HG03097 (cell line): ENCODE measurements at regions not wholly inside any gene's neighbourhood (a gene's known extent, or its start where the extent isn't known, plus 50 kb on each side); places are given as distances from the start of the nearest gene placed in this dataset.
"Not testable (repeated sequence)": the region's sequence is repeated elsewhere in the genome, so short reads cannot be mapped to it uniquely, and the experiment has no call there.

Experiments used
- ATAC-seq: cut with Tn5 transposase; IDR thresholded peaks from one replicate; pipeline ENCODE4 v1.9.1; 2021; ENCODE audit not compliant: unreplicated experiment, low FRiP score

DNA sequence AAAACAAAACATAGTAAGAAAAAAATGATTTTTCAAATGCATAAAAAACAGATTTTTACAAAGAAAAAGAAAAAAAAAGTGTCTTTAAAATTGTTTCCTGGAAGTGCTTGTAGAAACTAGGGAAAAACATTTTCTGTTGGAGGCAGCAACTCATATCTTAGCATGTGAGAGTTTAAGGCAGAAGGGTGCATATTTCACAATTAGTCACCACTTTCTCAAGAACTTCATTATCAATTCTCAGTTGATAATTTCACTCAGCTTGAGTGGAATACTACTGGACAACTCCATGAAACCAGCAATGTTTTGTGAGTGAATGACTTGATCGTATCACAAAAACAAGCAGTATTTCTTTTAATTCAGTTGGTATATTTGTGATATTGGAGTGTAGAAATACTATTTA, 508.3 kb upstream of the DAB2 start:
- no peak for ATAC-seq

DNA sequence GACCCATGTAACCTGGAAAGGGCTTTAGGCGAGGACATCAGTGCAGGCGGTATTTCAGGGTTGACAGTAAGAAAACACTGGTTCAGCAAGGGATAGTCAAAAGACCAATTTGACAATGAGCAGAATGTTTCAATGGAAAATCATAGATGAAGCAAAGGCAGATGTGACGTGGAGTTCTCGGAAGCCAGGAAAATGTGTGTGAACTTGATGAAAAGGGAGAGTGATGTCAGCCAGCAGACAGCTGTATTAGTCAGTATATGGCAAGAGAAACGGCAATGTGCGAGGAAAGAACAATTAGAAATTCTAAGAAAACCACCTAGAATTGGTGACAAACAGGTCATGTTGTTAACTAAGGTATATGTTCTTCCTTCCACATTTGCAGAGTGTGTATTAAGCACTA, 503.9 kb upstream of the DAB2 start:
- ATAC-seq: no peak

DNA sequence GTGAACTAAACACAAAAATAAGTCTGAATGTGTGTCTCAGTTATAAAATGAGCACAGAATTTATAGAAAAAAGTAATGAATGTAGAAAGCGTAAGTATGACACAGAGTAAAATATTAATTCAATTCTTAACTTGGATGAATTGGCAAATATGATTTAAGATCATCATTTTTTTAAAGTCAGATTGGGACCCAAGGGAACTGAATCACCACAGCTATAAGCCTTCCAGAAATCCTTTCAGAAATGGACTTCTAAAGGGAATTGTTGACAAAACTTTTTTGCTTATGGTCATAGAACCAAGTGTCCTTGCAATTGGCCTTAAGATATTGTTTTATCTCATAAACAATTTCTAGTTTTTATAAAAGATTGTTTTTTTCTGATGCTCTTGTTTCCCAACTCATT, 495.1 kb upstream of the DAB2 start:
- no peak for ATAC-seq

DNA sequence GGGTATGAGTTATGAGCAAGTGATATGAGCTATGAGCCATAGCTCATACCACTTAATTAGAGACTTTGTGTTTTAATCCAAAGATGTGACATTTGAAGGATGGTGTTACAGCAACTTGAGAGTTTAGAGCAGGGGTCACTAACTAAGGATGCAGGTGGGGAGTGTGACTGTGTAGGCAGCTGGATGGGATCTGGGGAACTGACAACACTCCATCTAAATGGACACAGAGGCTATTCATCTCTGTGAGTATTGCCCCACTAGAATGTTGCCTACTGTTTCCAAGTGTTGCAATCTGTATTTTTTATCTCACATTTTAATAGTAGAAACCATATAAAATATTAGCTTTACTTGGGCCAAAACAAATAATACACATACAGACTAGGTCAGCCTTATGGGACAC, 488.1 kb upstream of the DAB2 start:
- no peak for ATAC-seq

DNA sequence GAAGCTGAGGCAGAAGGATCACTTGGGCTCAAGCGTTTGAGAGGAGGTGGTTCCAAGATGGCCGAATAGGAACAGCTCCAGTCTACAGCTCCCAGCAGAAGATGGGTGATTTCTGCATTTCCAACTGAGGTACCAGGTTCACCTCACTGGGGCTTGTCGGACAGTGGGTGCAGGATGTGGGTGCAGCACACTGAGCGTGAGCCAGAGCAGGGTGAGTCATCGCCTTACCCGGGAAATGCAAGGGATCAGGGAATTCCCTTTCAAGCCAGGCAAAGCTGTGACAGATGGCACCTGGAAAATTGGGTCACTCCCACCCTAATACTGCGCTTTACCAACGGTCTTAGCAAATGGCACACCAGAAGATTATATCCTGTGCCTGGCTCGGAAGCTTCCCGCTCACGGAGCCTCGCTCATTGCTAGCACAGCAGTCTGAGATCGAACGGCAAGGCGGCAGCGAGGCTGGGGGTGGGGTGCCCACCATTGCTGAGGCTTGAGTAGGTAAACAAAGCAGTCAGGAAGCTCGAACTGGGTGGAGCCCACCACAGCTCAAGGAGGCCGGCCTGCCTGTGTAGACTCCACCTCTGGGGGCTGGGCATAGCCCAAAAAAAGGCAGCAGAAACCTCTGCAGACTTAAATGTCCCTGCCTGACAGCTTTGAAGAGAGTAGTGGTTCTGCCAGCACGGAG, 482.6 kb upstream of the DAB2 start:
- ATAC-seq: not testable (repeated sequence)

GRCh38 chr5:39906146-39906545, 481.4 kb upstream of the DAB2 start:
- no peak for ATAC-seq

- no peak for ATAC-seq
Measured at GRCh38 chr5:39905356-39905755, 480.6 kb upstream of the DAB2 start.

GRCh38 chr5:39902626-39903025, 477.8 kb upstream of the DAB2 start:
- no peak for ATAC-seq

DNA sequence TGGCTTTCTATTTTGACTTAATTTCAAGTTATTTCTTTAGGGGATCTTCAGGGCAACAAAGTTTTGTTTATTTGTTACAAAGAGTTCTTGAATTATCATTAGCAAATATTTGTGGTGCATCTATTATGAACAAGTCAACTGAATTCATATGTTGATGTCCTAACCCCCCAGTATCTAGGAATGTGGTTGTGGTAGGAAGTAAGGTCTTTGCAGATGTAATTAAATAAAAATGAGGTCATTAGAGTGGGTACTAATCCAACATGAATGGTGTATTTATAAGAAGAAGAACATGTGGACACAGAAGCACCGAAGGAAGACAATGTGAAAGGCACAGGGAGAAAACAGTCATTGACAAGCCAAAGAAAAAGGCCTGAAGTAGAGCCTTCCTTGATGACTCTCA, 474.0 kb upstream of the DAB2 start:
- no peak for ATAC-seq

GRCh38 chr5:39896706-39897105, 471.9 kb upstream of the DAB2 start:
- ATAC-seq: no peak

GRCh38 chr5:39896104-39896503, 471.3 kb upstream of the DAB2 start:
- ATAC-seq: no peak

DNA sequence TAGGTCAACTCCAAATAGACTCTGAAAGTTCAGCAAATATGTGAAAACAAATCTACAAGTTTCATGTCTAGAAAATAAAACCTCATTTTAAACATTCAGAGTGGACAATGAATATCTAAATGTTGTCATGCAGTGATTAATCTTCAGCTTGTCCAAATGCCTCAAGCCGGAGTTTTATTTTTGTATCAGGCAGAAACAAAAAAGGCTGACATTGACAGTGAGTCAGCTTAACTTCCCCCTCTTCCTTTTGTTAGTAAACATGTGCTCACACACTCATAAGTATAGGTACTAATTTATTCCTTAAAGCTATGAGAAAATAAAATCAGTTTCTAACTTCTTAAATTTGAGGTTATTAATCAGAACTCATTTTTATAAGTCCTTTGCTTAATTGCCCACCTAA, 467.9 kb upstream of the DAB2 start:
- ATAC-seq: no peak

DNA sequence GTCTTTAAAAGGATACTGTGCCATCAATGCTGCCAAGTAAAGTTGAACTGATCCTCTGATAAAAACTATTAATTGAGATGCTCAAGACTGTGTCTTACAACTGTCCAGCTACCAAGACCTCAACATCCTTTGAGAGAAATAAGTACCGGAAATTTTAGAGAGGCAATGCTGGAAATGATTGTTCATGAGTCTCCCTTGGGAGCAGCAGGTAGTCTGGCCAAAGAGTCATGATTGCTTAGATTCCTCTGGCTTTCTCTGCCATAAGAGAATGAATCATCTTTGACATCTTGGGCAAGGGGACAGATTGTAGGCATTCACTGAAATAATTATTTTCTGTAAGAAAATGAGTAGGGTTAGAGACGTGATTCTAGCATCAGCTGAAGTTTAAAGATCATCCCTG, 466.6 kb upstream of the DAB2 start:
- ATAC-seq: no peak

DNA sequence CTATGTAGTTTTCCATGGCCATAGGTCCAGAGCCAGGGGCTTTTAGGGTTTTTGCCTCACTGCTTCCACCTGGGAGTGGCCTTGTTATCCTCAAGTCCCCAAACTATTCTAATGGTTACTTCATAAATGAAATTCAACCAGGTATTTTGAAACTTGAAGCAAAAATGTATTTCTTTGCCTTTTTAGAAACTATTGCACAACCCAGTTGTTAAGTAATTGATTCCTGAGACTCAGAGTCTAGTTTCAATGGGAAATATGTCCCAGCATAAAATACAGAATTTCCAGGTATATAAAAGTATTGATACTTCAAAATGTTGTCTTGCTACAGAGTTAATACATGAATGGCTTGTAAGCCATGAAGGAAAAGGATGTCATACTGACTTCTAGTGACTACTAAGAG, 456.2 kb upstream of the DAB2 start:
- ATAC-seq: no peak

- ATAC-seq: no peak
Measured at GRCh38 chr5:39877479-39877878, 452.7 kb upstream of the DAB2 start.

GRCh38 chr5:39876146-39876545, 451.4 kb upstream of the DAB2 start:
- ATAC-seq: no peak

- no peak for ATAC-seq
Measured at GRCh38 chr5:39870137-39870536, 445.4 kb upstream of the DAB2 start.

DNA sequence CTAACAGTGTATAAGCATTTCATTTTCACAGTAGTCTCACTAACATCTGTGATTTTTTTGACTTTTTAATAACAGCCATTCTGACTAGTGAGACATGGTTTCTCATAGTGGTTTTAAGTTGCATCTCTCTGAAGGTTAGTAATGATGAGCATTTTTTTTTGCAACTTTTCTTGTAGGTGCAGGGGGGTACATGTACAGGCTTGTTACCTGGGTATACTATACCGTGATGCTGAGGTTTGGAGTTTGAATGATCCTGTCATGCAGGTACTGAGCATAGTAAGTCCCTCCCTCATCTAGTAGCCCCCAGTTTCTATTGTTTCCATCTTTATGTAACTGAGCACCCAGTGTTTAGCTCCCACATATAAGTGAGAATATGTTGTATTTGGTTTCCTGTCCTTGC, 444.6 kb upstream of the DAB2 start:
- ATAC-seq: no peak

DNA sequence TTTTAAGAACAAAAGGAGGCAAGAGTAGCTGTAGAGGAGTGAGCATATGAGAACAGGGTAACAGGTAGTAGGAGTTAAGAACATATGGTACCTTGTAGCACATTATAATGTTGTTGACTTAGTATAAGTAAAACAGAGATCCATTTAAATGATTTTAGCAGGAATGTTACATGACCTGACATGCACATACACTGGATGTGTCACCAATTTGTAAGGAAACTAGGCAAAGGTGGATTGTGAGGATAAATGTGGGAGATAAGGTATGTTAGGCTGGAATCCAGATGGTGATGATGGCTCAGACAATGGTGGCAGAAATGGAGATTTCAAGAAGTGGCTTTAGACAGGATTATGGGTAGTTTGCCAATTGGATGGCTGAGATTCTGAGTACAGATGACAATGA, 443.1 kb upstream of the DAB2 start:
- no peak for ATAC-seq

DNA sequence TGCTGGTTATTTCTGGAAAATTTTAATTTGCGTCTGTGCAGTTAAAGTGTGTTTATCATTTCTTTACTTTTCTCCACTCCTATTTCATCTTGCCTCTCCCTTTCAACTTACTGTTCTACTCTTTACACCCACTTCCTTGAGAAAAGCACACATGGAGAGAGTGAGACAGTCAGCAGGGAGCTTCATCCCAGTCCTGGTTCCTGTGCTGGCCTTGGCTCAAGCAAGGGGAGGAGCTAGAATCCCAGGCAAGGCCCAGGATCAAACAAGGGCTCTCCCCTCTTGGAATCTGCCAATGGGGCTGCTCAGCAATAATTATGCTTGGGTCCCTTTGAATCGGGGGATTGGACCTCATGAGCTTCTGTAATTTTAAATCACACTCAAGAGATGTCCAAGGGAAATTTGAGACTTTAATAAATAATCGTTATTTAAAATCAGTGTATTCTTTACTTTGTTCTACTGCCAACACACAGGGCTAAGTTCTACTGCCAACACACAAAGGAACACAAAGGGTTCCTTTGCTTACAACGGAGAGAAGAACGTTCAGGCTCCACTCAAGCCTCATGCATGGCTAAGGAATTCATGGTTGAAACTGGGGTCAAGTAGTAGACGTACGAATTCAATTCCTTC, 439.3 kb upstream of the DAB2 start:
- no peak for ATAC-seq

GRCh38 chr5:39857041-39857440, 432.3 kb upstream of the DAB2 start:
- ATAC-seq: no peak

DNA sequence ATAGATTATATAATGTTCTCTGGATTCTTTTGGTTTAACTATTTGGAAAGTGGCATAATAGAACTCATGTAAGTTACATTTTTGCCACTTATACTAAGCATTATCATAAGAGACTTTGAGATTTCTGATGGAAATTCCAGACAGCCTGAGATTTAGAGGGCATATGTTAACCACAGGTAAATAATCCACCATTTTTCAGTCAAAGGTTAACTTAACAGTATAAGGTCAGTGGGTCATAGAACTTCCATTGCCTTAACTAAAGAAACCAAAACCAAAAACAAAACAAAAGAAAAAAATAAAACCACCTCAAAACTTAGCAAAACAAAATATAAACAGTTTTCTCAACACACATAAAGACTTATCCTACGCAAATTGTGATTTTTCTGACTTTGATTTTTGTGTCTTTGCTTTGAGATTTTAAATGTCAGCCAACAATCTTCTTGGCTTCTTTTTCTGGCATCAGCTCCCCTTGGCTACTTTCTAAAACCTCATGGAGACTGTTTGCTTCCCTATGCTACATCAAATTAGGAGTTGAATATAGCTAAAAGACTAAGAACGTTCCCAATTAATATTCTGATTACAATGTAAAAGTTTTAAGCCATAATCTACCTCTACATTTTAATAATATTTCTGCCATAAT, 430.1 kb upstream of the DAB2 start:
- no peak for ATAC-seq
